GM23338 (cell line): ENCODE measurements at regions not wholly inside any gene's neighbourhood (a gene's known extent, or its start where the extent isn't known, plus 50 kb on each side); places are given as distances from the start of the nearest gene placed in this dataset.

Experiments
- ATAC-seq: fragments of 200-7000 bp; cut with Tn5 transposase; 3 replicates; pipeline ENCODE4 v1.9.1; 2020
- DNase-seq: peaks from one replicate; pipeline ENCODE4 v3.0.0-alpha.2; 2015; ENCODE audit warnings: low spot score
- H2AFZ ChIP-seq: fragments of 200-600 bp; sonication (generic); 2 replicates; pipeline ENCODE4 v1.8.0; 2016; ENCODE audit warnings: antibody characterized with exemption, mild to moderate bottlenecking, moderate library complexity
- H3F3A ChIP-seq: fragments of 200-600 bp; sonication (generic); replicated peaks from 2 replicates; pipeline ENCODE4 v1.8.0; 2017; ENCODE audit warnings: antibody characterized with exemption, mixed run types, low read depth
- H3K27ac ChIP-seq: fragments of 200-600 bp; sonication (generic); 2 replicates; pipeline ENCODE4 v1.6.1; 2016; ENCODE audit warnings: low read depth
- H3K27me3 ChIP-seq: fragments of 200-600 bp; sonication (generic); 2 replicates; pipeline ENCODE4 v1.8.0; 2016; ENCODE audit warnings: mild to moderate bottlenecking, mixed run types, moderate library complexity; ENCODE audit not compliant: insufficient read depth
- H3K36me3 ChIP-seq: fragments of 200-600 bp; sonication (generic); 2 replicates; pipeline ENCODE4 v1.8.0; 2016; ENCODE audit warnings: mild to moderate bottlenecking; ENCODE audit not compliant: insufficient read depth
- H3K4me1 ChIP-seq: fragments of 200-600 bp; sonication (generic); 2 replicates; pipeline ENCODE4 v1.8.0; 2016; ENCODE audit warnings: mild to moderate bottlenecking, moderate library complexity; ENCODE audit not compliant: insufficient read depth
- H3K4me2 ChIP-seq: fragments of 200-600 bp; sonication (generic); 2 replicates; pipeline ENCODE4 v1.7.1; 2017; ENCODE audit warnings: mixed run types
- H3K4me3 ChIP-seq: fragments of 200-600 bp; sonication (generic); 2 replicates; pipeline ENCODE4 v1.6.1; 2016; ENCODE audit warnings: mixed run types
- H3K79me2 ChIP-seq: fragments of 200-600 bp; sonication (generic); replicated peaks from 2 replicates; pipeline ENCODE4 v1.8.0; 2017; ENCODE audit warnings: mild to moderate bottlenecking; ENCODE audit not compliant: insufficient read depth
- H3K9me2 ChIP-seq: fragments of 200-600 bp; sonication (generic); 2 replicates; pipeline ENCODE4 v1.8.0; 2017; ENCODE audit not compliant: insufficient read depth
- H4K20me1 ChIP-seq: fragments of 200-600 bp; sonication (generic); replicated peaks from 2 replicates; pipeline ENCODE4 v1.8.0; 2017; ENCODE audit warnings: mild to moderate bottlenecking; ENCODE audit not compliant: insufficient read depth
- H3K27ac Mint-ChIP-seq: 2 replicates; pipeline ENCODE4 v1.8.0; 2020; ENCODE audit warnings: inconsistent platforms, mild to moderate bottlenecking, moderate library complexity, mixed read lengths
- H3K27me3 Mint-ChIP-seq: 3 replicates; pipeline ENCODE4 v1.8.0; 2022; ENCODE audit warnings: low read depth, mild to moderate bottlenecking, moderate library complexity, mixed read lengths, inconsistent platforms; ENCODE audit not compliant: insufficient read depth, poor library complexity
- H3K36me3 Mint-ChIP-seq: 3 replicates; pipeline ENCODE4 v1.8.0; 2021; ENCODE audit warnings: low read depth, mild to moderate bottlenecking, inconsistent platforms, moderate library complexity, mixed read lengths
- H3K4me1 Mint-ChIP-seq: 3 replicates; pipeline ENCODE4 v1.8.0; 2020; ENCODE audit warnings: mild to moderate bottlenecking, inconsistent platforms, mixed read lengths
- H3K4me3 Mint-ChIP-seq: 3 replicates; pipeline ENCODE4 v1.8.0; 2021; ENCODE audit warnings: moderate library complexity, mild to moderate bottlenecking, inconsistent platforms, mixed read lengths
- H3K9me3 Mint-ChIP-seq: 3 replicates; pipeline ENCODE4 v1.8.0; 2020; ENCODE audit warnings: moderate library complexity, mild to moderate bottlenecking, inconsistent platforms, mixed read lengths
- CTCF ChIP-seq, 2 experiments: fragments of 200-600 bp in 1 of 2; sonication (generic) in 1 of 2; conservative IDR thresholded peaks; 2 replicates each; pipeline versions ENCODE4 v1.5.1 to v1.6.1; 2016 to 2017; ENCODE audit warnings: antibody characterized with exemption in 2 of 2, low read depth in 2 of 2, mild to moderate bottlenecking in 2 of 2, moderate library complexity in 1 of 2
- EZH2 ChIP-seq: fragments of 200-600 bp; sonication (generic); IDR thresholded peaks from one replicate; pipeline ENCODE4 v1.8.0; 2017; ENCODE audit warnings: antibody characterized with exemption, mild to moderate bottlenecking, low read depth; ENCODE audit not compliant: unreplicated experiment
- EZH2phosphoT487 ChIP-seq: fragments of 200-600 bp; sonication (generic); IDR thresholded peaks from one replicate; pipeline ENCODE4 v1.8.1; 2018; ENCODE audit warnings: antibody characterized with exemption; ENCODE audit not compliant: unreplicated experiment
- JUNB ChIP-seq: IDR thresholded peaks from one replicate; pipeline ENCODE4 v1.6.1; 2016; ENCODE audit warnings: antibody characterized with exemption; ENCODE audit not compliant: unreplicated experiment
- NANOG ChIP-seq: IDR thresholded peaks from 2 replicates; pipeline ENCODE4 v1.6.1; 2016; ENCODE audit warnings: antibody characterized with exemption, borderline replicate concordance
- POLR2AphosphoS5 ChIP-seq: IDR thresholded peaks from 2 replicates; pipeline ENCODE4 v1.6.1; 2016; ENCODE audit warnings: antibody characterized with exemption, low read depth
- ZNF114 ChIP-seq: fragments of 250-450 bp; sonication (Bioruptor Pico); IDR thresholded peaks from 2 replicates; pipeline ENCODE4 v1.5.0; 2020; ENCODE audit warnings: mild to moderate bottlenecking, moderate library complexity
- ZNF331 ChIP-seq: fragments of 250-450 bp; sonication (Bioruptor Pico); IDR thresholded peaks from 2 replicates; pipeline ENCODE4 v1.5.0; 2020; ENCODE audit warnings: low read depth, mild to moderate bottlenecking, moderate library complexity
- ZNF462 ChIP-seq: fragments of 250-450 bp; sonication (Bioruptor Pico); IDR thresholded peaks from 2 replicates; pipeline ENCODE4 v1.5.0; 2020; ENCODE audit warnings: mild to moderate bottlenecking, moderate library complexity
- TF ChIP-seq, protein P1 (sequence below): IDR thresholded peaks from 2 replicates; pipeline ENCODE4 v1.6.1; 2016; ENCODE audit warnings: antibody characterized with exemption

DNA sequence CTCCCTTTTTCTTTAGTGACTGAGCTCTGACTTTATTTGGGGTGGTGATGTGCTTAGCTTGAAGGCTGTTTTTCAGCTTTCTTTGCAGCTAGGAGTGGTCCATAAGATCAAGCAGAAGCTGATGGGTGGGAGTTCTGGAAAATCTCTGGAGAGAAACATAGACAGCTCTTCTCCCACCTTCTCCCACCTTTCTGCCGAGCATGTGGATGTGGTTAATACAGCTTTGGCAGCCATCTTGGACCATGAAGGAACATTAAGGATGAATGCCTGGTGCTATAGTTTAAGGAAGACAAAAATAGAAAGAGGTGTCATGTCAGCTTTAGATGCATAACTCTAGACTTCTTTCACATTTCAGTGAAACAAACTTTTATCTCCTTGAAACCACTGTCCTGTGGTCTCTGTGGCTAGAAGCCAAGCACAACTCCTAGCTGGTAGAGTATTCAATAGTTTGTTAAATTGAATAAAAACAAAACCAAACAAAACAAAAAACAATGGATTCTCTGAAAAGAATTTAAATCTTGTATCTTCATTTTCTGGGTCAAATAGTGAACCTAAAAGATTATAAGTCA lies 203.6 kb upstream of the SESN3 start:
- peaks cover 7% of the 10 kb centered on the region; the same call in 1 of the 2 replicates for H3K4me1 ChIP-seq
- no peaks in the 10 kb centered on the region for H4K20me1 ChIP-seq
- Mint-ChIP-seq H3K4me1 (peaks cover 12% of the 10 kb centered on the region), H3K27ac (no peak overlapping the region), H3K9me3 (no peaks in the 10 kb centered on the region), H3K36me3 (no peaks in the 10 kb centered on the region), H3K4me3 (no peak overlapping the region), H3K27me3 (no peaks in the 10 kb centered on the region)
- H3K27me3 ChIP-seq = no peaks in the 10 kb centered on the region
- no peak overlapping the region for H3K4me3 ChIP-seq
- no peak for TF ChIP-seq ZNF331 (CRISPR knock-in tag)
- no peak overlapping the region for H3K4me2 ChIP-seq
- H3K36me3 ChIP-seq = no peaks in the 10 kb centered on the region
- no peak overlapping the region for H3K27ac ChIP-seq
- peaks cover 11% of the 10 kb centered on the region for H3K9me2 ChIP-seq
- DNase-seq (no peak), ATAC-seq (no peak)
- no peak overlapping the region for H2AFZ ChIP-seq
- H3K79me2 ChIP-seq = no peaks in the 10 kb centered on the region
- H3F3A ChIP-seq = no peaks in the 10 kb centered on the region

GRCh38 chr11:95434009-95434408 lies 203.0 kb upstream of the SESN3 start:
- ATAC-seq = no peak
- H3K4me3 ChIP-seq = no peak overlapping the region
- H2AFZ ChIP-seq = no peak overlapping the region
- H4K20me1 ChIP-seq = no peaks in the 10 kb centered on the region
- Mint-ChIP-seq H3K36me3 (no peaks in the 10 kb centered on the region), H3K4me3 (no peak overlapping the region), H3K27ac (no peak overlapping the region), H3K9me3 (no peaks in the 10 kb centered on the region), H3K27me3 (no peaks in the 10 kb centered on the region), H3K4me1 (peaks cover 12% of the 10 kb centered on the region)
- no peaks in the 10 kb centered on the region for H3K79me2 ChIP-seq
- no peaks in the 10 kb centered on the region for H3K36me3 ChIP-seq
- no peak overlapping the region for H3K4me2 ChIP-seq
- peaks cover 7% of the 10 kb centered on the region; the same call in 1 of the 2 replicates for H3K4me1 ChIP-seq
- H3K27ac ChIP-seq = no peak overlapping the region
- no peak for DNase-seq
- no peaks in the 10 kb centered on the region for H3K27me3 ChIP-seq
- peaks cover 11% of the 10 kb centered on the region for H3K9me2 ChIP-seq
- H3F3A ChIP-seq = no peaks in the 10 kb centered on the region
- TF ChIP-seq, protein P1, sequence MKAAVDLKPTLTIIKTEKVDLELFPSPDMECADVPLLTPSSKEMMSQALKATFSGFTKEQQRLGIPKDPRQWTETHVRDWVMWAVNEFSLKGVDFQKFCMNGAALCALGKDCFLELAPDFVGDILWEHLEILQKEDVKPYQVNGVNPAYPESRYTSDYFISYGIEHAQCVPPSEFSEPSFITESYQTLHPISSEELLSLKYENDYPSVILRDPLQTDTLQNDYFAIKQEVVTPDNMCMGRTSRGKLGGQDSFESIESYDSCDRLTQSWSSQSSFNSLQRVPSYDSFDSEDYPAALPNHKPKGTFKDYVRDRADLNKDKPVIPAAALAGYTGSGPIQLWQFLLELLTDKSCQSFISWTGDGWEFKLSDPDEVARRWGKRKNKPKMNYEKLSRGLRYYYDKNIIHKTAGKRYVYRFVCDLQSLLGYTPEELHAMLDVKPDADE = no peak
- TF ChIP-seq NANOG (no peak), EZH2 (no peak), POLR2AphosphoS5 (no peak), ZNF462 (CRISPR knock-in tag) (no peak), EZH2phosphoT487 (no peak), ZNF331 (CRISPR knock-in tag) (no peak), JUNB (no peak), CTCF (conservative IDR thresholded peaks at IDR 0.05; ENCODE audit: low read depth in 2 of 2) (no peak), ZNF114 (CRISPR knock-in tag) (no peak)
